HCT116 (cell line): ENCODE measurements at regions not wholly inside any gene's neighbourhood (a gene's known extent, or its start where the extent isn't known, plus 50 kb on each side); places are given as distances from the start of the nearest gene placed in this dataset.

Experiments
- ATAC-seq: fragments of 200-7000 bp; cut with Tn5 transposase; 2 replicates; pipeline ENCODE4 v1.9.1; 2020; ENCODE audit warnings: mild to moderate bottlenecking, moderate library complexity
- BruUV-seq: library from RNA; stranded (reverse); fragments of 400-500 nt; replicated peaks from 2 replicates; lab custom pipeline; 2021; lab: Mats Ljungman, UMichigan
- CTCF ChIA-PET: fragments of 300-600 bp; sonication (Branson Sonifier 250); formaldehyde crosslinking; loops from one replicate; lab custom pipeline; 2021; ENCODE audit warnings: antibody characterized with exemption; lab: Charles Lee
- POLR2A ChIA-PET: fragments of 300-600, 350-600 bp; sonication (Branson Sonifier 250); formaldehyde crosslinking; loops from one replicate; lab custom pipeline; 2021; ENCODE audit warnings: antibody characterized with exemption; lab: Charles Lee
- RAD21 ChIA-PET, 2 experiments: fragments of 300-600 bp; sonication (Branson Sonifier 250); formaldehyde crosslinking; loops; one replicate each; lab custom pipeline; 2023; ENCODE audit warnings: low total read pairs in 2 of 2; ENCODE audit not compliant: uncharacterized antibody in 2 of 2, unreplicated experiment in 2 of 2, low non-redundant PET in 1 of 2; lab: Charles Lee
- DNase-seq: peaks from one replicate; pipeline ENCODE4 v3.0.0-alpha.2; 2010; ENCODE audit warnings: low read depth, low spot score
- H2AFZ ChIP-seq: fragments of 200-600 bp; shearing (Covaris generic), sonication (generic); 2 replicates; pipeline ENCODE4 v1.6.1; 2017; ENCODE audit warnings: low read depth, mixed run types, mixed read lengths, antibody characterized with exemption, low read length; ENCODE audit not compliant: poor library complexity, severe bottlenecking
- H3K27ac ChIP-seq: 2 replicates; pipeline ENCODE4 v1.5.1; 2012; ENCODE audit warnings: low read depth, low read length
- H3K27me3 ChIP-seq: fragments of 200-600 bp; sonication (generic); 2 replicates; pipeline ENCODE4 v1.6.1; 2016; ENCODE audit warnings: mixed run types, low read length, mixed read lengths; ENCODE audit not compliant: insufficient read depth
- H3K36me3 ChIP-seq, 2 experiments: fragments of 200-500 bp in 1 of 2; fragments of 200-600 bp in 1 of 2; sonication (Bioruptor generic) in 1 of 2; sonication (generic) in 1 of 2; 2 replicates each; pipeline versions ENCODE4 v1.5.1 to v1.6.1; 2014 to 2016; ENCODE audit warnings: low read length in 2 of 2, inconsistent platforms in 1 of 2, mixed read lengths in 1 of 2, mixed run types in 1 of 2; ENCODE audit not compliant: insufficient read depth in 2 of 2, control insufficient read depth in 1 of 2
- H3K4me1 ChIP-seq, 2 experiments: fragments of 200-600 bp in 1 of 2; sonication (generic) in 1 of 2; 2 replicates each; pipeline versions ENCODE4 v1.5.1 to v1.6.1; 2012 to 2017; ENCODE audit warnings: low read length in 2 of 2, inconsistent platforms in 1 of 2, mild to moderate bottlenecking in 1 of 2, mixed read lengths in 1 of 2, mixed run types in 1 of 2, moderate library complexity in 1 of 2; ENCODE audit not compliant: insufficient read depth in 2 of 2, control insufficient read depth in 1 of 2
- H3K4me2 ChIP-seq: fragments of 200-600 bp; sonication (generic); 2 replicates; pipeline ENCODE4 v1.6.1; 2017; ENCODE audit warnings: mixed run types, low read length, mixed read lengths
- H3K4me3 ChIP-seq, 2 experiments: fragments of 200-600 bp in 1 of 2; sonication (generic) in 1 of 2; replicated peaks in 1 of 2; 2 replicates each; pipeline ENCODE4 v1.5.1; 2011 to 2016; ENCODE audit warnings: low read length in 2 of 2, control low read depth in 1 of 2, low read depth in 1 of 2, mild to moderate bottlenecking in 1 of 2, mixed read lengths in 1 of 2, mixed run types in 1 of 2
- H3K79me2 ChIP-seq: fragments of 200-600 bp; sonication (generic); 2 replicates; pipeline ENCODE4 v1.6.1; 2017; ENCODE audit warnings: mild to moderate bottlenecking, mixed run types, low read length, moderate library complexity, mixed read lengths; ENCODE audit not compliant: insufficient read depth
- H3K9ac ChIP-seq: fragments of 200-600 bp; sonication (generic); 2 replicates; pipeline ENCODE4 v1.6.1; 2016; ENCODE audit warnings: low read length, mixed read lengths
- H3K9me2 ChIP-seq: fragments of 200-600 bp; sonication (generic), shearing (Covaris generic); 2 replicates; pipeline ENCODE4 v1.6.1; 2017; ENCODE audit warnings: mixed run types, mild to moderate bottlenecking, moderate library complexity; ENCODE audit not compliant: insufficient read depth
- H3K9me3 ChIP-seq, 2 experiments: fragments of 200-500 bp in 1 of 2; fragments of 200-600 bp in 1 of 2; sonication (Bioruptor generic) in 1 of 2; sonication (generic) in 1 of 2; 2 replicates each; pipeline ENCODE4 v1.6.1; 2014 to 2017; ENCODE audit warnings: low read length in 2 of 2, mixed read lengths in 2 of 2, inconsistent platforms in 1 of 2, low read depth in 1 of 2, mild to moderate bottlenecking in 1 of 2, mixed run types in 1 of 2, moderate library complexity in 1 of 2; ENCODE audit not compliant: control insufficient read depth in 1 of 2, insufficient read depth in 1 of 2
- H4K20me1 ChIP-seq: fragments of 200-600 bp; sonication (generic), shearing (Covaris generic); 2 replicates; pipeline ENCODE4 v1.6.1; 2017; ENCODE audit warnings: mixed run types, mild to moderate bottlenecking, moderate library complexity; ENCODE audit not compliant: insufficient read depth
- CEBPB ChIP-seq: IDR thresholded peaks from 2 replicates; pipeline ENCODE4 v1.6.1; 2012; ENCODE audit warnings: low read depth
- EGR1 ChIP-seq: IDR thresholded peaks from 2 replicates; pipeline ENCODE4 v1.6.1; 2012; ENCODE audit warnings: low read depth
- EZH2phosphoT487 ChIP-seq: fragments of 200-600 bp; IDR thresholded peaks from 2 replicates; pipeline ENCODE4 v1.6.1; 2018; ENCODE audit warnings: antibody characterized with exemption, borderline replicate concordance
- JUND ChIP-seq: IDR thresholded peaks from 2 replicates; pipeline ENCODE4 v1.6.1; 2012
- MAX ChIP-seq: IDR thresholded peaks from 2 replicates; pipeline ENCODE4 v1.6.1; 2012
- POLR2AphosphoS5 ChIP-seq: IDR thresholded peaks from 2 replicates; pipeline ENCODE4 v1.6.1; 2011; ENCODE audit warnings: mild to moderate bottlenecking, low read depth, low read length, moderate library complexity
- RAD21 ChIP-seq: IDR thresholded peaks from 2 replicates; pipeline ENCODE4 v1.6.1; 2012; ENCODE audit warnings: low read depth, mild to moderate bottlenecking
- SIN3A ChIP-seq: IDR thresholded peaks from 2 replicates; pipeline ENCODE4 v1.6.1; 2012; ENCODE audit warnings: low read depth
- SP1 ChIP-seq: IDR thresholded peaks from 2 replicates; pipeline ENCODE4 v1.6.1; 2012; ENCODE audit warnings: low read depth
- SRF ChIP-seq: IDR thresholded peaks from 2 replicates; pipeline ENCODE4 v1.6.1; 2012; ENCODE audit warnings: low read depth
- ZFX ChIP-seq: fragments of 450-650 bp; IDR thresholded peaks from 2 replicates; pipeline ENCODE4 v1.6.1; 2017
- ZNF274 ChIP-seq: fragments of 200-500 bp; sonication (Bioruptor generic); IDR thresholded peaks from 2 replicates; pipeline ENCODE4 v1.6.1; 2014; ENCODE audit warnings: mild to moderate bottlenecking, low read depth, low read length, inconsistent platforms
- intact Hi-C: fragments of 100-400 bp; cut with micrococcal nuclease; formaldehyde crosslinking; loops from 2 replicates; pipeline ENCODE4 v1.10.0; 2022
- TF ChIP-seq, protein P1 (sequence below): IDR thresholded peaks from 2 replicates; pipeline ENCODE4 v1.6.1; 2012; ENCODE audit warnings: low read depth
- TF ChIP-seq, protein P2 (sequence below): IDR thresholded peaks from 2 replicates; pipeline ENCODE4 v1.6.1; 2011; ENCODE audit warnings: mild to moderate bottlenecking, low read length, moderate library complexity; ENCODE audit not compliant: insufficient replicate concordance; ENCODE audit errors: extremely low read depth

DNA sequence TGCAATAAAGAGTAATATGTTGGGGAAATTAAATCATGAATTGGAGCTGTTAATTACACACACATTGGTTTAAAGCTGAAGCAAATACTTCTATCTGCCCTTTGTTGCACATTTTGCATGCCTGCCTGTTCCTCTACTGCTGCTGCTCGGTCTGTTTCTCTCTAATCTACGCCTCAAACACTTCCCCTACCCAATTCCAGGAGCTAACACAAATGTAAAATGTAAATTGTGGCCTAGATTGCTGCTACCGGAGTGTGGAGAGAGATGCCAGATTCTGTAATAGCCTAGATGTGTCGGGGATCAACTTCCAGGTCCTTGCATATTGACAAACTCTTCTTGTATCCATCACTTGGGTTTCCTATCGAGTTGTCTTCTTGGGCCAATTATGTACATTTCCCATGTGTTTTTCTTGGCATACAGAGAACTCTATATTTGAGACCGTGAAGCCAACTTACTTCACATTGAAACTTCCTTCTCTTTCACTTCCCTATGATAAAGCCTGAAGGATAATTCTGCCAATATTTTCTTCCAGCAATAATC is 450.4 kb upstream of the NR2F2 start:
- H3K4me2 ChIP-seq, result no peak overlapping the region
- TF ChIP-seq SIN3A, result no peak
- TF ChIP-seq, protein P1, sequence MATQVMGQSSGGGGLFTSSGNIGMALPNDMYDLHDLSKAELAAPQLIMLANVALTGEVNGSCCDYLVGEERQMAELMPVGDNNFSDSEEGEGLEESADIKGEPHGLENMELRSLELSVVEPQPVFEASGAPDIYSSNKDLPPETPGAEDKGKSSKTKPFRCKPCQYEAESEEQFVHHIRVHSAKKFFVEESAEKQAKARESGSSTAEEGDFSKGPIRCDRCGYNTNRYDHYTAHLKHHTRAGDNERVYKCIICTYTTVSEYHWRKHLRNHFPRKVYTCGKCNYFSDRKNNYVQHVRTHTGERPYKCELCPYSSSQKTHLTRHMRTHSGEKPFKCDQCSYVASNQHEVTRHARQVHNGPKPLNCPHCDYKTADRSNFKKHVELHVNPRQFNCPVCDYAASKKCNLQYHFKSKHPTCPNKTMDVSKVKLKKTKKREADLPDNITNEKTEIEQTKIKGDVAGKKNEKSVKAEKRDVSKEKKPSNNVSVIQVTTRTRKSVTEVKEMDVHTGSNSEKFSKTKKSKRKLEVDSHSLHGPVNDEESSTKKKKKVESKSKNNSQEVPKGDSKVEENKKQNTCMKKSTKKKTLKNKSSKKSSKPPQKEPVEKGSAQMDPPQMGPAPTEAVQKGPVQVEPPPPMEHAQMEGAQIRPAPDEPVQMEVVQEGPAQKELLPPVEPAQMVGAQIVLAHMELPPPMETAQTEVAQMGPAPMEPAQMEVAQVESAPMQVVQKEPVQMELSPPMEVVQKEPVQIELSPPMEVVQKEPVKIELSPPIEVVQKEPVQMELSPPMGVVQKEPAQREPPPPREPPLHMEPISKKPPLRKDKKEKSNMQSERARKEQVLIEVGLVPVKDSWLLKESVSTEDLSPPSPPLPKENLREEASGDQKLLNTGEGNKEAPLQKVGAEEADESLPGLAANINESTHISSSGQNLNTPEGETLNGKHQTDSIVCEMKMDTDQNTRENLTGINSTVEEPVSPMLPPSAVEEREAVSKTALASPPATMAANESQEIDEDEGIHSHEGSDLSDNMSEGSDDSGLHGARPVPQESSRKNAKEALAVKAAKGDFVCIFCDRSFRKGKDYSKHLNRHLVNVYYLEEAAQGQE, result no peak
- TF ChIP-seq MAX, result no peak
- TF ChIP-seq RAD21, result no peak
- TF ChIP-seq SP1, result no peak
- TF ChIP-seq JUND, result no peak
- TF ChIP-seq, protein P2, sequence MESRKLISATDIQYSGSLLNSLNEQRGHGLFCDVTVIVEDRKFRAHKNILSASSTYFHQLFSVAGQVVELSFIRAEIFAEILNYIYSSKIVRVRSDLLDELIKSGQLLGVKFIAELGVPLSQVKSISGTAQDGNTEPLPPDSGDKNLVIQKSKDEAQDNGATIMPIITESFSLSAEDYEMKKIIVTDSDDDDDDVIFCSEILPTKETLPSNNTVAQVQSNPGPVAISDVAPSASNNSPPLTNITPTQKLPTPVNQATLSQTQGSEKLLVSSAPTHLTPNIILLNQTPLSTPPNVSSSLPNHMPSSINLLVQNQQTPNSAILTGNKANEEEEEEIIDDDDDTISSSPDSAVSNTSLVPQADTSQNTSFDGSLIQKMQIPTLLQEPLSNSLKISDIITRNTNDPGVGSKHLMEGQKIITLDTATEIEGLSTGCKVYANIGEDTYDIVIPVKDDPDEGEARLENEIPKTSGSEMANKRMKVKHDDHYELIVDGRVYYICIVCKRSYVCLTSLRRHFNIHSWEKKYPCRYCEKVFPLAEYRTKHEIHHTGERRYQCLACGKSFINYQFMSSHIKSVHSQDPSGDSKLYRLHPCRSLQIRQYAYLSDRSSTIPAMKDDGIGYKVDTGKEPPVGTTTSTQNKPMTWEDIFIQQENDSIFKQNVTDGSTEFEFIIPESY, result no peak
- no peak for TF ChIP-seq CEBPB
- no peak for TF ChIP-seq SRF
- TF ChIP-seq ZNF274, result no peak
- TF ChIP-seq EZH2phosphoT487, result no peak
- no peak for TF ChIP-seq ZFX
- TF ChIP-seq POLR2AphosphoS5, result no peak
- TF ChIP-seq EGR1, result no peak
- TF ChIP-seq, all 23 proteins: peak for 0
- H3K9me3 ChIP-seq, result no peaks in the 10 kb centered on the region
- ATAC-seq (no peak), DNase-seq (no peak)
- no peak overlapping the region for H3K4me3 ChIP-seq
- no peak overlapping the region for H3K27ac ChIP-seq
- ChIA-PET POLR2A (no interaction called here), RAD21 (no interaction called here), CTCF (no interaction called here)
- BruUV-seq, result no TSS peak
- H2AFZ ChIP-seq, result no peak overlapping the region
- no peaks in the 10 kb centered on the region for H3K4me1 ChIP-seq
- no peaks in the 10 kb centered on the region for H3K9me2 ChIP-seq
- intact Hi-C loops, result no loop called here
- H3K79me2 ChIP-seq, result no peaks in the 10 kb centered on the region
- H3K36me3 ChIP-seq, result no peaks in the 10 kb centered on the region
- H3K27me3 ChIP-seq, result no peaks in the 10 kb centered on the region
- no peak overlapping the region for H3K9ac ChIP-seq
- H4K20me1 ChIP-seq, result no peaks in the 10 kb centered on the region
